ENCODE measurements at regions not wholly inside any gene's neighbourhood (a gene's known extent, or its start where the extent isn't known, plus 50 kb on each side); places are given as distances from the start of the nearest gene placed in this dataset.

DNA sequence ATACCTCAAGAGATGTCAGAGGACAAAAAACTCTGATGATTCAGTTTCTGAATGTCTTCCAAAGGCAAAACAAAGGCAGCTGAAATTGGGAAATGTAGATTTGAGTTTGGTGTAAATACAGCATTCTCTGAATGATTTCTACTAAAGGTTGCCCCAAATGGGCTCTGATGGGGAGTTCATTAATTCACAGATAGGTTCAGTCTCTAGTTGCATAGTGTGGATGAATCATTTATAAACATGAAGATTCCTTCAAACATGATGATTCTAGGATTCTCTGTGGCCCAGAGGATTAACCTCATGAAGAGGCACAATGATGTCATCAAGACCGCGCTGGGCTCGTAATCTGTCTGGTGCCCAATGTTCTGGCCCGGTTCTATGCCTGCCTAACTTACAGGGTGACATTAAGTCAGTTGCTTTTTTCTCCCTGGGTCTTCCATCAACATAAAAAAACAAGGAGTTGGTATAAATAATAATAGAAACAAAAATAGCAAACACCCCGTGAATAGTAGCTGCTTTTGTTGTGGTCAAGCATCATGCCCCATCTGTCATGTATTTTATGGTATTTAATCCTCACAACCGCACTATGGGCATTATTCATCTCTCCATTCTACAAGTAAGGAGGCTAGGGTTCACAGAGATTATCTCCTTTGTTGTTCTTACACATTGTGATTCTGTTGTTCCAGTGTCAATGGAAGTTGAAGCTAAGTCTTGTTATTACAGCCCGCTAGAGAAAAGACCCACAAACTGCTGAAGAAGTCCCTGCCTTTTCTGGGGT is 509.6 kb upstream of the USP24 start:
- CTCF ChIA-PET (ENCODE audit: partially characterized antibody), result interaction anchor here (1.1 to 1.6 kb wide), 2 partner anchors 22 to 80 kb away, joined by 3 to 4 read pairs; no protein-coding TSS in a partner anchor
- Histone ChIP-seq H2BK5ac (ENCODE audit: low read depth, low read length) (no peak overlapping the region), H3K9ac (replicated peaks in 1 of 4; ENCODE audit: extremely low read depth in 1 of 4, low read depth in 3 of 4, low read length in 3 of 4) (no peak overlapping the region), H2BK15ac (ENCODE audit: low read length) (no peak overlapping the region), H3K4me1 (replicated peaks in 1 of 4; ENCODE audit: control insufficient read depth in 3 of 4, insufficient read depth in 4 of 4, low read length in 3 of 4) (peaks cover 0 to 7% (median 2%) of the 10 kb centered on the region in 4 experiments; a peak in 3 of 7 replicates), H3K9me3 (ENCODE audit: insufficient read depth in 2 of 2, low read depth in 1 of 2, low read length in 1 of 2) (no peaks in the 10 kb centered on the region), H3K36me3 (ENCODE audit: control insufficient read depth in 2 of 4, insufficient read depth in 4 of 4, low read length in 3 of 4) (no peaks in the 10 kb centered on the region), H4K5ac (ENCODE audit: insufficient read length, low read depth, low read length) (no peak overlapping the region), H2AFZ (ENCODE audit: low read length) (no peak overlapping the region), H3K27me3 (replicated peaks in 1 of 4; ENCODE audit: control insufficient read depth in 3 of 4, extremely low read depth in 1 of 4, insufficient read depth in 3 of 4, low read length in 3 of 4) (no peaks in the 10 kb centered on the region), H3K14ac (ENCODE audit: insufficient read length) (no peak overlapping the region), H3K79me1 (ENCODE audit: low read depth, low read length) (no peaks in the 10 kb centered on the region), H4K8ac (ENCODE audit: extremely low read depth, insufficient read depth, low read length) (no peak overlapping the region), H3K27ac (ENCODE audit: low read depth, low read length) (no peak overlapping the region), H2AK5ac (ENCODE audit: low read depth, low read length) (no peak overlapping the region), H3K23ac (ENCODE audit: insufficient read length) (no peak overlapping the region), H3K79me2 (ENCODE audit: control insufficient read depth in 1 of 2, insufficient read depth in 2 of 2, low read length in 2 of 2) (no peaks in the 10 kb centered on the region), H2BK12ac (ENCODE audit: low read depth, low read length) (no peak overlapping the region), H3K4me3 (ENCODE audit: extremely low read depth in 1 of 4, insufficient read depth in 2 of 4, low read depth in 3 of 4, low read length in 4 of 4) (no peak overlapping the region), H3K56ac (replicated peaks; ENCODE audit: insufficient read length, low read depth, low read length) (no peak overlapping the region), H3K4ac (replicated peaks; ENCODE audit: insufficient read length, low read depth, low read length) (no peak overlapping the region), H3K4me2 (ENCODE audit: insufficient read depth in 1 of 2, low read depth in 2 of 2, low read length in 2 of 2) (no peak overlapping the region), H2BK120ac (replicated peaks; ENCODE audit: low read depth, low read length) (no peak overlapping the region), H4K20me1 (replicated peaks in 1 of 2; ENCODE audit: control insufficient read depth in 1 of 2, insufficient read depth in 2 of 2, low read length in 2 of 2) (no peaks in the 10 kb centered on the region), H4K91ac (replicated peaks; ENCODE audit: insufficient read length, low read length) (no peak overlapping the region), H3K23me2 (ENCODE audit: low read depth, low read length) (no peaks in the 10 kb centered on the region), H2BK20ac (ENCODE audit: low read length) (no peak overlapping the region), H3K18ac (ENCODE audit: extremely low read depth, low read length) (no peak overlapping the region)
- POLR2A ChIA-PET (ENCODE audit: partially characterized antibody), result no interaction called here
- no peak for DNase-seq (ENCODE audit: low read depth in 1 of 2, low spot score in 2 of 2)
- no peak for FAIRE-seq
- 91% methylated on average over 7 of the region's 7 CpGs; no CpG with 5 or more reads in 1 of the 2 experiments for WGBS, 2 experiments (ENCODE audit: extremely low coverage in 1 of 2, insufficient coverage in 1 of 2, insufficient read length in 1 of 2, insufficient replicate concordance in 2 of 2, low coverage in 1 of 2, low lambda C conversion rate in 2 of 2, missing lambda C conversion rate in 1 of 2)
- TF ChIP-seq EP300 (IDR thresholded peaks at IDR 0.05; ENCODE audit: borderline replicate concordance in 1 of 2, low read depth in 2 of 2, low read length in 2 of 2) (no peak), RFX5 (IDR thresholded peaks at IDR 0.05; ENCODE audit: borderline replicate concordance, low read depth, low read length) (no peak), TEAD4 (IDR thresholded peaks at IDR 0.05; ENCODE audit: low read depth, low read length) (no peak), SIRT6 (IDR thresholded peaks at IDR 0.05; ENCODE audit: low read length) (no peak), YY1 (IDR thresholded peaks at IDR 0.05; ENCODE audit: low read depth, low read length) (no peak), FOSL1 (IDR thresholded peaks at IDR 0.05; ENCODE audit: insufficient read depth, low read depth, low read length) (no peak), KDM4A (IDR thresholded peaks at IDR 0.05; ENCODE audit: low read depth, low read length, severe bottlenecking) (no peak), SIX5 (IDR thresholded peaks at IDR 0.05; ENCODE audit: low read depth, low read length) (no peak), CHD1 (IDR thresholded peaks at IDR 0.05; ENCODE audit: low read depth, low read length) (no peak)
- TF ChIP-seq, protein P1, sequence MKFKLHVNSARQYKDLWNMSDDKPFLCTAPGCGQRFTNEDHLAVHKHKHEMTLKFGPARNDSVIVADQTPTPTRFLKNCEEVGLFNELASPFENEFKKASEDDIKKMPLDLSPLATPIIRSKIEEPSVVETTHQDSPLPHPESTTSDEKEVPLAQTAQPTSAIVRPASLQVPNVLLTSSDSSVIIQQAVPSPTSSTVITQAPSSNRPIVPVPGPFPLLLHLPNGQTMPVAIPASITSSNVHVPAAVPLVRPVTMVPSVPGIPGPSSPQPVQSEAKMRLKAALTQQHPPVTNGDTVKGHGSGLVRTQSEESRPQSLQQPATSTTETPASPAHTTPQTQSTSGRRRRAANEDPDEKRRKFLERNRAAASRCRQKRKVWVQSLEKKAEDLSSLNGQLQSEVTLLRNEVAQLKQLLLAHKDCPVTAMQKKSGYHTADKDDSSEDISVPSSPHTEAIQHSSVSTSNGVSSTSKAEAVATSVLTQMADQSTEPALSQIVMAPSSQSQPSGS (IDR thresholded peaks at IDR 0.05; ENCODE audit: low read length), result no peak
- TF ChIP-seq, protein P2, sequence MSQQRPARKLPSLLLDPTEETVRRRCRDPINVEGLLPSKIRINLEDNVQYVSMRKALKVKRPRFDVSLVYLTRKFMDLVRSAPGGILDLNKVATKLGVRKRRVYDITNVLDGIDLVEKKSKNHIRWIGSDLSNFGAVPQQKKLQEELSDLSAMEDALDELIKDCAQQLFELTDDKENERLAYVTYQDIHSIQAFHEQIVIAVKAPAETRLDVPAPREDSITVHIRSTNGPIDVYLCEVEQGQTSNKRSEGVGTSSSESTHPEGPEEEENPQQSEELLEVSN (IDR thresholded peaks at IDR 0.05), result no peak
